ENCODE measurements at regions not wholly inside any gene's neighbourhood (a gene's known extent, or its start where the extent isn't known, plus 50 kb on each side); places are given as distances from the start of the nearest gene placed in this dataset.
"Not testable (repeated sequence)": the region's sequence is repeated elsewhere in the genome, so short reads cannot be mapped to it uniquely, and the experiment has no call there.

DNA sequence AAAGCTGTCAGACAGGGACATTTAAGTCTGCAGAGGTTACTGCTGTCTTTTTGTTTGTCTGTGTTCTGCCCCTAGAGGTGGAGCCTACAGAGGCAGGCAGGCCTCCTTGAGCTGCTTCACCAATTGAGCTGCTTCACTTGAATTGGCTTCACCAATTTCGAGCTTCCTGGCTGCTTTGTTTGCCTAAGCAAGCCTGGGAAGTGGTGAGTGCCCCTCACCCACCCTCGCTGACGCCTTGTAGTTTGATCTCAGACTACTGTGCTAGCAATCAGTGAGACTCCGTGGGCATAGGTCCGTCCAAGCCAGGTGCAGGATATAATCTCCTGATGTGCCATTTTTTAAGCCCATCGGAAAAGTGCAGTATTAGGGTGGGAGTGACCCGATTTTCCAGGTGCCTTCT, 179.7 kb downstream of the TRIM51G start:
- H3K4me1 ChIP-seq; H3K4me3 ChIP-seq; H3K9me3 ChIP-seq; intact Hi-C loops (cut with DNase I; ENCODE audit: low total_unique reads); H3K27me3 ChIP-seq; H3K27ac ChIP-seq; H3K36me3 ChIP-seq: not testable (repeated sequence)
- DNase-seq (ENCODE audit: low spot score in 2 of 2): peak in 1 of 2 donors; percentile 24
